PC-3 (cell line): ENCODE measurements at regions not wholly inside any gene's neighbourhood (a gene's known extent, or its start where the extent isn't known, plus 50 kb on each side); places are given as distances from the start of the nearest gene placed in this dataset.

Experiments used
- EZH2phosphoT487 ChIP-seq: fragments of 300-600 bp; sonication (generic); IDR thresholded peaks from 2 replicates; pipeline ENCODE4 v1.6.1; 2018; ENCODE audit warnings: mild to moderate bottlenecking, antibody characterized with exemption, low read length, borderline replicate concordance
- TF ChIP-seq, protein P1 (sequence below): fragments of 300-600 bp; sonication (generic); conservative IDR thresholded peaks from 2 replicates; pipeline ENCODE4 v1.5.1; 2017; ENCODE audit warnings: antibody characterized with exemption, low read depth, mild to moderate bottlenecking, low read length

DNA sequence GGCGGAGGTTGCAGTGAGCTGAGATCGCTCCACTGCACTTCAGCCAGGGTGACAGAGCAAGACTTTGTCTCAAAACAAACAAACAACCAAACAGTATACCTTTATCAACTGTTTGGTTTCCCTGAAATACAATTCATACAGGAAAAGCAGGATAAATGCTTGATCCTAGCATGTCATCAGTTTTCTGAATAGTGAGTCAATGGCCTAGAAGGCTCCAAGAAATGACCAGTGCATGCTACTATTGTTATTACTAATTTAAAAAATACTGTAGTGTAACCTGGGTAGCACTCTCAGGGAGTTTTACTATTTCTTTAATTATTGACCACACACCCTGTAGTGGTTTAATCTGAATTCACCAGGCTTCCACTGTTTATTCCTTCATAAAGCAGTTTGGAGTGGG is 101.0 kb upstream of the PTPN3 start:
- TF ChIP-seq EZH2phosphoT487 = no peak
- TF ChIP-seq, protein P1, sequence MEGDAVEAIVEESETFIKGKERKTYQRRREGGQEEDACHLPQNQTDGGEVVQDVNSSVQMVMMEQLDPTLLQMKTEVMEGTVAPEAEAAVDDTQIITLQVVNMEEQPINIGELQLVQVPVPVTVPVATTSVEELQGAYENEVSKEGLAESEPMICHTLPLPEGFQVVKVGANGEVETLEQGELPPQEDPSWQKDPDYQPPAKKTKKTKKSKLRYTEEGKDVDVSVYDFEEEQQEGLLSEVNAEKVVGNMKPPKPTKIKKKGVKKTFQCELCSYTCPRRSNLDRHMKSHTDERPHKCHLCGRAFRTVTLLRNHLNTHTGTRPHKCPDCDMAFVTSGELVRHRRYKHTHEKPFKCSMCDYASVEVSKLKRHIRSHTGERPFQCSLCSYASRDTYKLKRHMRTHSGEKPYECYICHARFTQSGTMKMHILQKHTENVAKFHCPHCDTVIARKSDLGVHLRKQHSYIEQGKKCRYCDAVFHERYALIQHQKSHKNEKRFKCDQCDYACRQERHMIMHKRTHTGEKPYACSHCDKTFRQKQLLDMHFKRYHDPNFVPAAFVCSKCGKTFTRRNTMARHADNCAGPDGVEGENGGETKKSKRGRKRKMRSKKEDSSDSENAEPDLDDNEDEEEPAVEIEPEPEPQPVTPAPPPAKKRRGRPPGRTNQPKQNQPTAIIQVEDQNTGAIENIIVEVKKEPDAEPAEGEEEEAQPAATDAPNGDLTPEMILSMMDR = no peak
